Colonic mucosa (tissue), 4 donors: ENCODE measurements at regions not wholly inside any gene's neighbourhood (a gene's known extent, or its start where the extent isn't known, plus 50 kb on each side); places are given as distances from the start of the nearest gene placed in this dataset.

Experiments
- DNase-seq: peaks from one replicate; pipeline ENCODE4 v3.0.0-alpha.2; 2020
- H3K27ac ChIP-seq: fragments of 200-600 bp; one replicate; pipeline ENCODE4 v1.8.0; 2021
- H3K27me3 ChIP-seq: fragments of 200-600 bp; one replicate; pipeline ENCODE4 v1.8.0; 2021
- H3K36me3 ChIP-seq: fragments of 200-600 bp; one replicate; pipeline ENCODE4 v1.8.0; 2021
- H3K4me1 ChIP-seq: fragments of 200-600 bp; one replicate; pipeline ENCODE4 v1.8.0; 2021; ENCODE audit warnings: mild to moderate bottlenecking
- H3K4me3 ChIP-seq: fragments of 200-600 bp; one replicate; pipeline ENCODE4 v1.8.0; 2021
- H3K9ac ChIP-seq, 2 donors: one replicate each; pipeline ENCODE4 v1.7.0; 2013; ENCODE audit warnings: control low read depth in 2 of 2, low read depth in 2 of 2, low read length in 2 of 2
- H3K9me3 ChIP-seq: fragments of 200-600 bp; one replicate; pipeline ENCODE4 v1.8.0; 2021
- CTCF ChIP-seq: fragments of 200-600 bp; IDR thresholded peaks from one replicate; pipeline ENCODE4 v1.8.0; 2022; ENCODE audit warnings: antibody characterized with exemption, mild to moderate bottlenecking
- intact Hi-C: fragments of 100-400 bp; cut with DNase I; formaldehyde crosslinking; loops from one replicate; pipeline ENCODE4 v1.14.1; 2022
- donor health status: healthy.
- donor health status: DM: no; HTN: no; CAD: no.
- donor health status: DM: no; HTN: no; CAD: no.

- no peaks in the 10 kb centered on the region for H3K4me1 ChIP-seq
- no peaks in the 10 kb centered on the region for H3K27me3 ChIP-seq
- TF ChIP-seq CTCF = no peak
- H3K27ac ChIP-seq = no peak overlapping the region
- H3K9me3 ChIP-seq = no peaks in the 10 kb centered on the region
- no peaks in the 10 kb centered on the region for H3K36me3 ChIP-seq
- DNase-seq = no peak
- no peak overlapping the region for H3K9ac ChIP-seq
- no peak overlapping the region for H3K4me3 ChIP-seq
- intact Hi-C loops = no loop called here
These were observed 201.2 kb upstream of the ZMIZ1 start for GRCh38 chr10:78867555-78867939.

GRCh38 chr10:78868048-78868447 lies 200.7 kb upstream of the ZMIZ1 start:
- Histone ChIP-seq H3K4me1 (no peaks in the 10 kb centered on the region), H3K4me3 (no peak overlapping the region), H3K27ac (no peak overlapping the region), H3K9me3 (no peaks in the 10 kb centered on the region), H3K36me3 (no peaks in the 10 kb centered on the region), H3K9ac (no peak overlapping the region), H3K27me3 (no peaks in the 10 kb centered on the region)
- no peak for TF ChIP-seq CTCF
- DNase-seq = peak; percentile 11
- intact Hi-C loops = no loop called here

GRCh38 chr10:78868456-78868855 lies 200.3 kb upstream of the ZMIZ1 start:
- H3K27me3 ChIP-seq = no peaks in the 10 kb centered on the region
- intact Hi-C loops = no loop called here
- H3K9ac ChIP-seq = no peak overlapping the region
- H3K9me3 ChIP-seq = no peaks in the 10 kb centered on the region
- no peaks in the 10 kb centered on the region for H3K4me1 ChIP-seq
- TF ChIP-seq CTCF = no peak
- no peaks in the 10 kb centered on the region for H3K36me3 ChIP-seq
- H3K4me3 ChIP-seq = no peak overlapping the region
- DNase-seq = no peak
- H3K27ac ChIP-seq = no peak overlapping the region

- H3K4me1 ChIP-seq = no peaks in the 10 kb centered on the region
- no peaks in the 10 kb centered on the region for H3K27me3 ChIP-seq
- H3K36me3 ChIP-seq = no peaks in the 10 kb centered on the region
- TF ChIP-seq CTCF = no peak
- H3K4me3 ChIP-seq = no peak overlapping the region
- DNase-seq = peak; percentile 8
- H3K9ac ChIP-seq = no peak overlapping the region
- no peak overlapping the region for H3K27ac ChIP-seq
- intact Hi-C loops = no loop called here
- no peaks in the 10 kb centered on the region for H3K9me3 ChIP-seq
These were observed 199.9 kb upstream of the ZMIZ1 start for GRCh38 chr10:78868861-78869260.

- H3K27ac ChIP-seq = no peak overlapping the region
- H3K9me3 ChIP-seq = no peaks in the 10 kb centered on the region
- H3K36me3 ChIP-seq = no peaks in the 10 kb centered on the region
- DNase-seq = peak; percentile 13
- TF ChIP-seq CTCF = no peak
- H3K4me1 ChIP-seq = no peaks in the 10 kb centered on the region
- no peak overlapping the region for H3K4me3 ChIP-seq
- H3K27me3 ChIP-seq = no peaks in the 10 kb centered on the region
- no peak overlapping the region for H3K9ac ChIP-seq
- intact Hi-C loops = no loop called here
These were observed 199.0 kb upstream of the ZMIZ1 start for GRCh38 chr10:78869508-78870454.
